ENCODE measurements at regions not wholly inside any gene's neighbourhood (a gene's known extent, or its start where the extent isn't known, plus 50 kb on each side); places are given as distances from the start of the nearest gene placed in this dataset.

DNA sequence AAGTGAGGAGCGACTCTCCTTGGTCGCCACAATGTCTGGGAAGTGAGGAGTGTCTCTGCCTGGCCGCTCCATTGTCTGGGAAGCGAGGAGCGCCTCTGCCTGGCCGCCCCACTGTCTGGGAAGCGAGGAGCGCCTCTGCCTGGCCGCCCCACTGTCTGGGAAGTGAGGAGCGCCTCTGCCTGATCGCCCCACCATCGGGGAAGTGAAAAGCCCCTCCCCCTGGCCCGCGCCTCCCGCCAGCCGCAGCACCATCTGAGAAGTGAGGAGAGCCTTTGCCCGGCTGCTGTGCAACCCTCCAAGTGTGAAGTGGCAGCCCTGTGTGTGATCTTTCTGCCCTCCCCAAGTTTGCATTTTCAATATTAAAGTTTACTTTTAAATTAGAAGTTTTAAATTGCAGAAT lies 95.0 kb upstream of the PPP2R5A start:
- DNase-seq (ENCODE audit: low read depth), result no peak

- DNase-seq (ENCODE audit: low read depth), result no peak
These were observed 92.8 kb upstream of the PPP2R5A start for GRCh38 chr1:212192261-212192998.

GRCh38 chr1:212196355-212196754 lies 88.9 kb upstream of the PPP2R5A start:
- no peak for DNase-seq (ENCODE audit: low read depth)

DNA sequence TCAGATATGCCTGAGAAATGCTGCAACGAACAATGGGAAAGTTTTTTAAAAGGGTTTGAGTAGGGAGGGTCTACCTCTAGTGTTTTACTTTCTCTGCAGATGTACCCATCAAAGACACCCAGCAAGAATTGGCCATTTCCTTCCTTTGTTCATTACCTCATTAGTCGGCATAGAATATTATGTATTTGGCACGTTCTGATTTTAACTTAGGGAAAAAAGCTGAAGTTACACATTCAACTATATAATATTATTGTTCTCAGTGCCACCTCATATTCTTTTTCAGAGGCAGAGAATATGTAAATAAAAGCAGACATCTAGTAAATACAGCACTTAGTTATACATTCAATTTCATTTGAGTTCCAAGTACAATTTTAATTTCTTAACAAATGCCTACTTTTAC lies 83.7 kb upstream of the PPP2R5A start:
- no peak for DNase-seq (ENCODE audit: low read depth)

GRCh38 chr1:212203630-212204029 lies 81.6 kb upstream of the PPP2R5A start:
- DNase-seq (ENCODE audit: low read depth), result no peak

DNA sequence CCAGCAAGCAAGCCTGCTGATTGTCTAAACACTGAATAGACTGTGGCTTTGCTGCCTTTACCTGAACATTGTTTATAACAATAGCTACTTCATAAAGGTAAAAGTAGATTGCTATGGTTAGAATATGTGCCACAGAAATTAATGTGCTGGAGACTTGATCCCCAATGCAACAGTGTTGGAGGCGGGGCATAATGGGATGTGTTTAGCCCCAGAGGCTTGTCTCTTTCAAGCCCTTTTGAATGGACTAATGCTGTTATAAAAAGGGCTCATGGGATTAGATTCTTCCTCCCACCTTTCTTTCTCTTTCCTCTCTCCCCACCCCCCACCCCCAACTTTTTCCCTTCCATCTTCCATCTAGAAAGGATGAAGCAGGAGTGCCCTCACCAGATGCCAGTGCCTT lies 80.2 kb upstream of the PPP2R5A start:
- no peak for DNase-seq (ENCODE audit: low read depth)

GRCh38 chr1:212205843-212206242 lies 79.4 kb upstream of the PPP2R5A start:
- DNase-seq (ENCODE audit: low read depth), result no peak

- no peak for DNase-seq (ENCODE audit: low read depth)
These were observed 78.1 kb upstream of the PPP2R5A start for GRCh38 chr1:212207118-212207517.

DNA sequence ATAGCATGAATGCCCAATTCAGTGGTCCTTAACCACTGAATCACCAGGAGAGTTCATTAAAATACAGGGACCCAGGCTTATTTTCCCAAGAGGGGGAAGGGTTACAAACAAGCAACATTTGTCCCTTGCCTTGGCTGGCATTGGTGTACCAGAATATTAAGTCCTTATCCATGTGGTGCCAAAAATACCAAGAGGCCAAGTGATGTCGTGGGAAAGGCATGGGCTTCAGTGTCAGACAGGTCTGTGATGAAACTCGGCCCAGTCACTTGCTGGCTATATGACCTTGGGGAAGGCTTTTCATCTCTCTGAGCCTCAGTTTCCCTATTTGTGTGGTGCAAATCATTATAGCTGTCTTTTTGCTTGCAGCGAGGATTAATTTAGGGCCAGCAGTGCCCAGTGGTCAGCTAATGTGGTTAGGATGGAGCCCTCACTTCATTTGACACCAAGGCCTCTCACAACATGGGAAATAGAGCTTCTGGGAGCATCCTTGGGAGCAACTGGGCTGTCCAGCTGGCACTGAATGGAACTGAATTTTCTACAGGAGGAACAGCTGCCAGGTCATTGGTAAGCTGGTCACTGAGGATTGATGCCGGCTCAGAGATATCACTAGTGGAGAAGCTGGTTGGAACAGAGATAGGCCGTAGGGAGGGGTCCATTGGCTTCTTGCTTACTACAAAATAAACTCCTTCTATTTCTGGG lies 77.2 kb upstream of the PPP2R5A start:
- DNase-seq (ENCODE audit: low read depth), result no peak

GRCh38 chr1:212208978-212209644 lies 76.1 kb upstream of the PPP2R5A start:
- DNase-seq (ENCODE audit: low read depth), result no peak

DNA sequence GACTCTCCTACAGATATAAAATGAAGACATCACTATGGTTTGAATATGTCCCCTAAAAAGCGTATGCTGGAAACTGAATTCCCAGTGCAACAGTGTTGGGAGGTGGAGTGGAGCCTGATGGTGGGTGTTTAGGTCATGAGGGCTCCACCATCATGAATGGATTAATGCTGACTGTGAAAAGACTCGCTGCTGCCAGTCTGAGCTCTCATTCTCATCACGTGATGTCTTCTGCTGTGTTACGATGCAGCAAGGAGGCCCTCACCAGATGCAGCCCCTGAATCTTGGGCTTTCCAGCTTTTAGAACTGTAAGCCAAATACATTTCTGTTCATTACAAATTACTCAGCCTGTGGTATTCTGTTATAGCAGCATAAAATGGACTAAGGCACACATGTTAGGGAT lies 73.8 kb upstream of the PPP2R5A start:
- no peak for DNase-seq (ENCODE audit: low read depth)

- DNase-seq (ENCODE audit: low read depth), result no peak
These were observed 72.9 kb upstream of the PPP2R5A start for GRCh38 chr1:212212343-212212742.

GRCh38 chr1:212212906-212213305 lies 72.3 kb upstream of the PPP2R5A start:
- no peak for DNase-seq (ENCODE audit: low read depth)

DNA sequence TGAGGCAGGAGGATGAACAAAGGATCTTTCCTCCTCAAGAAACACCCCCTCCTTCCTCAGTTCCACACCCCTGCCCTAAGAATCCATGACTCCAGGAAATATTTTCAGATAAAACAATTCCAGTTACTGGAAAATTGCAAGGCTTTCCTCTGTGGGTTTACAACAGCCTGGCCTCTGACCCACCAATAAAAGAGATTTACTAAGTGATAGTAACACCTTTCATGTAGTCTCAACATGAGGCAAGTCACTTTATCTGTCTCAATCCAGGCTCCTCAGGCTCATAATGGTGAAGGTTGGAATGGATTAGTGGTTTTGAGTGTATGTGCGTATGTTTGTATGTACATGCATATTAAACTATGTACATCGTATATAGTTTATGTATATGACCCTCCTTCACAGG lies 71.4 kb upstream of the PPP2R5A start:
- DNase-seq (ENCODE audit: low read depth), result no peak

GRCh38 chr1:212214325-212214724 lies 70.9 kb upstream of the PPP2R5A start:
- DNase-seq (ENCODE audit: low read depth), result no peak

- DNase-seq (ENCODE audit: low read depth), result no peak
These were observed 69.3 kb upstream of the PPP2R5A start for GRCh38 chr1:212215910-212216309.

DNA sequence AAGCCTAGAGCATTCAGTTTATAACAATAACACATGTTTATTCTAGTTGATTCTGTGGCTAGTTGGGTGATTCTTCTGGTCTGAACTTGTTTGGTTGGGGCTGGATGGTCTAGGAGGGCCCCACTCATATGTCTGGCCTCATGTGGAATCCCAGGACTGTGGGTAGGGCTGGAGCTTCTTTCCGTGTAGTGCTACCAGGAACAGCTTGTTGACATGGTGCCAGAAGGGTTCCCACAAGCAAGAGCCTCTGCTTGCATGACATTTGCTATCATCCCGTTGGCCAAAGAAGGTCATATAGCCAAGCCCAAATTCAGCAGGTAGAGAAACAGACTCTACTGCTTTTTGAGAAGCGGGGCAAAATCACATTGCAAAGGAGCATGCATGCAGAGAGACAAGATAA lies 67.6 kb upstream of the PPP2R5A start:
- DNase-seq (ENCODE audit: low read depth), result no peak

- no peak for DNase-seq (ENCODE audit: low read depth)
These were observed 67.1 kb upstream of the PPP2R5A start for GRCh38 chr1:212218065-212218464.

DNA sequence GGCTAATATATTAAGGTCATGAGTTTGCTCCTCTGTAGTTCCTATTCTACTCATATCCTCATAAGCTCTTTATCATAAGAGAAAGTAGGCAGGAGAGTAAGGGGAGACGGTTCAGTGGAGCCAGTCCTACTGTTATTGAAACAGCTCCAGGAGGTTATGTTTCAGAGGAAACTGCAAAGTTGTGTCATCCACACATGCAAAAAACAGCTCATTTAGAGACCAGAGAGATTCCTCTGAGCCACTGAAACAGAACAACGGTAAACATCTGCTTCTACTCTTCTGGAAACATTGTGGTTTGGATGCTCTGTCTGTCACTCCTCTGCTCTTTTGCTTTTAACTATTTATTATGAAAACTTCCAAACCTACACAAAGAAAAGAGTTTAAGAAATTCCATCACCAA lies 66.3 kb upstream of the PPP2R5A start:
- peak; percentile 94 for DNase-seq (ENCODE audit: low read depth)

- peak; percentile 86 for DNase-seq (ENCODE audit: low read depth)
These were observed 65.3 kb upstream of the PPP2R5A start for GRCh38 chr1:212219679-212220463.

DNA sequence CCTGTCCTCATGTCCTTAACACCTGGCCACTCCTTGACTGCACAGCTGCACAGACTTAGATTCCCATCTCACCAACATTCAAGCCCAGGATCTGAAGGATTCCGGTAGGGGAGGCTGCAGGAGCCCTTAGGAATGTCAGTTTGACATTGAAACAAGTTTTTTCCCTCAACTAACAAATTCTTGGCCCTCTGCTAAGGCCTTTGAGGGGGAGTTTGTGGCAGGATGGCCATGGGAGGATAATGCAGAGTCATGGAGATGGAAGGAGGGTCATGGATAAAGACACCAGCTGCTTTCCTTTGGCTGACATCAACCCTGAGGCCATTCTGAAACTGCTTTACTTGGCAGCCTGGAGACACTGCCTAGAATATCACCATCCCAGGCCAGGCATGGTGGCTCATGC lies 63.4 kb upstream of the PPP2R5A start:
- no peak for DNase-seq (ENCODE audit: low read depth)

DNA sequence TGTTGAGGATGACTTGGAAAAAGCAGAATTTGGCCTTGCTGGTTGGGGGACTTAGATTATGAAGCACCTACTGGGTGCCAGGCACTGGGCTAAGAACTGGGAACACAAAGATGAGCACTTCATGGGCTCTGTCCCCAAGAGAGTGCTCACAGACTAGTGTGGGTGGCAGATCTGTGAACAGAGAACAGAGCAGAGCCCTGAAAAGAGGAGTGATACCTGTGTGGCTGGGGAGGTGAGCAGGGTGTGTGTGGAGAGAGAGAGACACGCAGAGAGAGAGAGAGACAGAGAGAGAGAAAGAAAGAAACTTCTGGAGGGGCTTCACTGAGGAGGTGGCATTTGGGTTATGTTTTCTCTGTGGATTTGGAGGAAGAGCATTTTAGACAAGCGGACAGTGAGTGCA lies 61.1 kb upstream of the PPP2R5A start:
- DNase-seq (ENCODE audit: low read depth), result no peak

DNA sequence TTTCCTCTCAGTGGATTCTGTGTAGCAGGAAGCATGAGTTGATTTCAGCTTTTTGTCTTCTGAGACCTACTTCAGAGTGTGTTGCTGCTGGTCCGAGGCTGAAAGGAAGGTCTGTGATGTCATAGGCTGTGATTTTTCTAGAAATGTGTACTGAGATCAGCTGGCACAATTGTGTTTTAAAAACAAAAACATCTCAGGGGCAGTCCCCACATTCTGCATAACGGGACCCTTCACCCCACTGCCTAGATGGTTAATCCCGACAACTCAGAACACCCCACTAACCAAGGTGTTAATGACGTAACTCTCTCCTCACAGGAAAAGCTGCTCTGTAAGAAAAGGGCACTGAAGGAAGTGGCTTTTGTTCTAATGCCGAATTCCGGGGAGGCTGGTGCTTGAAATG lies 59.8 kb upstream of the PPP2R5A start:
- DNase-seq (ENCODE audit: low read depth), result no peak

All from iris pigment epithelial cell (primary cell).